K562 (cell line): ENCODE measurements at regions not wholly inside any gene's neighbourhood (a gene's known extent, or its start where the extent isn't known, plus 50 kb on each side); places are given as distances from the start of the nearest gene placed in this dataset.
A peak's percentile ranks its signal among the peaks of the same experiment; 100 is the strongest.

Experiments used
- CAMTA2 ChIP-seq: fragments of 250-450 bp; sonication (Bioruptor Pico); conservative IDR thresholded peaks from 2 replicates; pipeline ENCODE4 v1.5.1; 2022
- FOXK1 ChIP-seq: sonication (generic); formaldehyde crosslinking; IDR thresholded peaks from 2 replicates; pipeline ENCODE4 v1.8.0; 2022; ENCODE audit warnings: missing genetic modification reagents, mild to moderate bottlenecking, borderline replicate concordance
- HMGN3 ChIP-seq: IDR thresholded peaks from 2 replicates; pipeline ENCODE4 v1.6.1; 2011; ENCODE audit warnings: borderline replicate concordance, low read depth, mild to moderate bottlenecking, mixed read lengths, low read length; ENCODE audit not compliant: insufficient read length; ENCODE audit errors: extremely low read depth
- IFI16 ChIP-seq: fragments of 250-450 bp; sonication (Bioruptor Pico); IDR thresholded peaks from 2 replicates; pipeline ENCODE4 v2.1.2; 2022; ENCODE audit warnings: mild to moderate bottlenecking, inconsistent platforms
- LCOR ChIP-seq: sonication (generic); formaldehyde crosslinking; IDR thresholded peaks from 2 replicates; pipeline ENCODE4 v1.8.0; 2022; ENCODE audit warnings: mild to moderate bottlenecking, missing genetic modification reagents
- MEF2D ChIP-seq: conservative IDR thresholded peaks from 2 replicates; pipeline ENCODE4 v1.6.1; 2016; ENCODE audit warnings: low read depth, missing genetic modification characterization, missing compliant biosample characterization
- MYC ChIP-seq, 2 experiments: fragments of 250-450 bp in 1 of 2; sonication (Bioruptor Pico) in 1 of 2; IDR thresholded peaks; 2 replicates each; pipeline versions ENCODE4 v1.5.1 to v1.6.1; 2012 to 2021; ENCODE audit warnings: low read depth in 2 of 2, borderline replicate concordance in 1 of 2, improper control_type of control experiment in 1 of 2, low read length in 1 of 2, mild to moderate bottlenecking in 1 of 2, moderate library complexity in 1 of 2
- NFATC3 ChIP-seq: fragments of 450-650 bp; IDR thresholded peaks from 2 replicates; pipeline ENCODE4 v1.6.1; 2017; ENCODE audit warnings: mild to moderate bottlenecking
- POLR2G ChIP-seq: fragments of 200-400 bp; formaldehyde crosslinking; IDR thresholded peaks from 2 replicates; pipeline ENCODE4 v1.6.1; 2017; ENCODE audit warnings: low read depth, mild to moderate bottlenecking, antibody characterized with exemption, low read length, moderate library complexity
- SMAD4 ChIP-seq: fragments of 250-450 bp; sonication (Bioruptor Pico); conservative IDR thresholded peaks from 2 replicates; pipeline ENCODE4 v1.8.0; 2021; ENCODE audit warnings: inconsistent platforms, mild to moderate bottlenecking, moderate library complexity
- SMARCB1 ChIP-seq: IDR thresholded peaks from 2 replicates; pipeline ENCODE4 v1.6.1; 2011; ENCODE audit warnings: improper control_type of control experiment, low read depth; ENCODE audit not compliant: insufficient read length
- U2AF2 ChIP-seq: fragments of 200-400 bp; formaldehyde crosslinking; optimal IDR thresholded peaks from 2 replicates; pipeline ENCODE3; 2017; ENCODE audit warnings: low read depth, mild to moderate bottlenecking, low read length
- ZNF551 ChIP-seq: fragments of 250-450 bp; sonication (Bioruptor Pico); IDR thresholded peaks from 2 replicates; pipeline ENCODE4 v1.5.0; 2021; ENCODE audit warnings: mild to moderate bottlenecking, moderate library complexity
- TF ChIP-seq, protein P1 (sequence below): fragments of 200-600 bp; sonication (generic); IDR thresholded peaks from one replicate; pipeline ENCODE4 v1.6.1; 2012; ENCODE audit warnings: mild to moderate bottlenecking, low read depth, low read length, inconsistent platforms

GRCh38 chr6:27630727-27631608 is 158.1 kb upstream of the ZNF184 start (continued):
- TF ChIP-seq SMARCB1 = no peak
- peak; percentile 72 for TF ChIP-seq POLR2G
- no peak for TF ChIP-seq MEF2D (tag)
- peak; percentile 96 for TF ChIP-seq MYC (IDR thresholded peaks at IDR 0.05; ENCODE audit: low read depth, low read length)
- peak; percentile 75; the same call in 1 of the 2 replicates for TF ChIP-seq MYC (CRISPR knock-in tag; IDR thresholded peaks at IDR 0.05; ENCODE audit: borderline replicate concordance, low read depth)
- no peak for TF ChIP-seq CAMTA2
- TF ChIP-seq ZNF551 = no peak
- TF ChIP-seq, protein P1, sequence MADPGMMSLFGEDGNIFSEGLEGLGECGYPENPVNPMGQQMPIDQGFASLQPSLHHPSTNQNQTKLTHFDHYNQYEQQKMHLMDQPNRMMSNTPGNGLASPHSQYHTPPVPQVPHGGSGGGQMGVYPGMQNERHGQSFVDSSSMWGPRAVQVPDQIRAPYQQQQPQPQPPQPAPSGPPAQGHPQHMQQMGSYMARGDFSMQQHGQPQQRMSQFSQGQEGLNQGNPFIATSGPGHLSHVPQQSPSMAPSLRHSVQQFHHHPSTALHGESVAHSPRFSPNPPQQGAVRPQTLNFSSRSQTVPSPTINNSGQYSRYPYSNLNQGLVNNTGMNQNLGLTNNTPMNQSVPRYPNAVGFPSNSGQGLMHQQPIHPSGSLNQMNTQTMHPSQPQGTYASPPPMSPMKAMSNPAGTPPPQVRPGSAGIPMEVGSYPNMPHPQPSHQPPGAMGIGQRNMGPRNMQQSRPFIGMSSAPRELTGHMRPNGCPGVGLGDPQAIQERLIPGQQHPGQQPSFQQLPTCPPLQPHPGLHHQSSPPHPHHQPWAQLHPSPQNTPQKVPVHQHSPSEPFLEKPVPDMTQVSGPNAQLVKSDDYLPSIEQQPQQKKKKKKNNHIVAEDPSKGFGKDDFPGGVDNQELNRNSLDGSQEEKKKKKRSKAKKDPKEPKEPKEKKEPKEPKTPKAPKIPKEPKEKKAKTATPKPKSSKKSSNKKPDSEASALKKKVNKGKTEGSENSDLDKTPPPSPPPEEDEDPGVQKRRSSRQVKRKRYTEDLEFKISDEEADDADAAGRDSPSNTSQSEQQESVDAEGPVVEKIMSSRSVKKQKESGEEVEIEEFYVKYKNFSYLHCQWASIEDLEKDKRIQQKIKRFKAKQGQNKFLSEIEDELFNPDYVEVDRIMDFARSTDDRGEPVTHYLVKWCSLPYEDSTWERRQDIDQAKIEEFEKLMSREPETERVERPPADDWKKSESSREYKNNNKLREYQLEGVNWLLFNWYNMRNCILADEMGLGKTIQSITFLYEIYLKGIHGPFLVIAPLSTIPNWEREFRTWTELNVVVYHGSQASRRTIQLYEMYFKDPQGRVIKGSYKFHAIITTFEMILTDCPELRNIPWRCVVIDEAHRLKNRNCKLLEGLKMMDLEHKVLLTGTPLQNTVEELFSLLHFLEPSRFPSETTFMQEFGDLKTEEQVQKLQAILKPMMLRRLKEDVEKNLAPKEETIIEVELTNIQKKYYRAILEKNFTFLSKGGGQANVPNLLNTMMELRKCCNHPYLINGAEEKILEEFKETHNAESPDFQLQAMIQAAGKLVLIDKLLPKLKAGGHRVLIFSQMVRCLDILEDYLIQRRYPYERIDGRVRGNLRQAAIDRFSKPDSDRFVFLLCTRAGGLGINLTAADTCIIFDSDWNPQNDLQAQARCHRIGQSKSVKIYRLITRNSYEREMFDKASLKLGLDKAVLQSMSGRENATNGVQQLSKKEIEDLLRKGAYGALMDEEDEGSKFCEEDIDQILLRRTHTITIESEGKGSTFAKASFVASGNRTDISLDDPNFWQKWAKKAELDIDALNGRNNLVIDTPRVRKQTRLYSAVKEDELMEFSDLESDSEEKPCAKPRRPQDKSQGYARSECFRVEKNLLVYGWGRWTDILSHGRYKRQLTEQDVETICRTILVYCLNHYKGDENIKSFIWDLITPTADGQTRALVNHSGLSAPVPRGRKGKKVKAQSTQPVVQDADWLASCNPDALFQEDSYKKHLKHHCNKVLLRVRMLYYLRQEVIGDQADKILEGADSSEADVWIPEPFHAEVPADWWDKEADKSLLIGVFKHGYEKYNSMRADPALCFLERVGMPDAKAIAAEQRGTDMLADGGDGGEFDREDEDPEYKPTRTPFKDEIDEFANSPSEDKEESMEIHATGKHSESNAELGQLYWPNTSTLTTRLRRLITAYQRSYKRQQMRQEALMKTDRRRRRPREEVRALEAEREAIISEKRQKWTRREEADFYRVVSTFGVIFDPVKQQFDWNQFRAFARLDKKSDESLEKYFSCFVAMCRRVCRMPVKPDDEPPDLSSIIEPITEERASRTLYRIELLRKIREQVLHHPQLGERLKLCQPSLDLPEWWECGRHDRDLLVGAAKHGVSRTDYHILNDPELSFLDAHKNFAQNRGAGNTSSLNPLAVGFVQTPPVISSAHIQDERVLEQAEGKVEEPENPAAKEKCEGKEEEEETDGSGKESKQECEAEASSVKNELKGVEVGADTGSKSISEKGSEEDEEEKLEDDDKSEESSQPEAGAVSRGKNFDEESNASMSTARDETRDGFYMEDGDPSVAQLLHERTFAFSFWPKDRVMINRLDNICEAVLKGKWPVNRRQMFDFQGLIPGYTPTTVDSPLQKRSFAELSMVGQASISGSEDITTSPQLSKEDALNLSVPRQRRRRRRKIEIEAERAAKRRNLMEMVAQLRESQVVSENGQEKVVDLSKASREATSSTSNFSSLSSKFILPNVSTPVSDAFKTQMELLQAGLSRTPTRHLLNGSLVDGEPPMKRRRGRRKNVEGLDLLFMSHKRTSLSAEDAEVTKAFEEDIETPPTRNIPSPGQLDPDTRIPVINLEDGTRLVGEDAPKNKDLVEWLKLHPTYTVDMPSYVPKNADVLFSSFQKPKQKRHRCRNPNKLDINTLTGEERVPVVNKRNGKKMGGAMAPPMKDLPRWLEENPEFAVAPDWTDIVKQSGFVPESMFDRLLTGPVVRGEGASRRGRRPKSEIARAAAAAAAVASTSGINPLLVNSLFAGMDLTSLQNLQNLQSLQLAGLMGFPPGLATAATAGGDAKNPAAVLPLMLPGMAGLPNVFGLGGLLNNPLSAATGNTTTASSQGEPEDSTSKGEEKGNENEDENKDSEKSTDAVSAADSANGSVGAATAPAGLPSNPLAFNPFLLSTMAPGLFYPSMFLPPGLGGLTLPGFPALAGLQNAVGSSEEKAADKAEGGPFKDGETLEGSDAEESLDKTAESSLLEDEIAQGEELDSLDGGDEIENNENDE = no peak
- no peak for TF ChIP-seq IFI16 (CRISPR knock-in tag)
- TF ChIP-seq SMAD4 (CRISPR knock-in tag) = peak; percentile 75
- 0 out of 2 replicates have a peak, but pooled peaks have one; percentile 16 for TF ChIP-seq LCOR (CRISPR knock-in tag)
- TF ChIP-seq HMGN3 = peak; percentile 73
- TF ChIP-seq U2AF2 = no peak
- peak; percentile 70 for TF ChIP-seq NFATC3
- peak; percentile 88 for TF ChIP-seq FOXK1 (CRISPR knock-in tag)
